ENCODE measurements at regions not wholly inside any gene's neighbourhood (a gene's known extent, or its start where the extent isn't known, plus 50 kb on each side); places are given as distances from the start of the nearest gene placed in this dataset.
"Not testable (repeated sequence)": the region's sequence is repeated elsewhere in the genome, so short reads cannot be mapped to it uniquely, and the experiment has no call there.

DNA sequence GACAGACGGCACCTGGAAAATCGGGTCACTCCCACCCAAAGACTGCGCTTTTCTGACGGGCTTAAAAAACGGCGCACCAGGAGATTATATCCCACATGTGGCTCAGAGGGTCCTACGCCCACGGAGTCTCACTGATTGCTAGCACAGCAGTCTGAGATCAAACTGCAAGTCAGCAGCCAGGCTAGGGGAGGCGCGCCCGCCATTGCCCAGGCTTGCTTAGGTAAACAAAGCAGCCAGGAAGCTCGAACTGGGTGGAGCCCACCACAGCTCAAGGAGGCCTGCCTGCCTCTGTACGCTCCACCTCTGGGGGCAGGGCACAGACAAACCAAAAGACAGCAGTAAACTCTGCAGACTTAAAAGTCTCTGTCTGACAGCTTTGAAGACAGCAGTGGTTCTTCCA, 909.4 kb downstream of the SORCS3 start:
- TF ChIP-seq, protein P1, sequence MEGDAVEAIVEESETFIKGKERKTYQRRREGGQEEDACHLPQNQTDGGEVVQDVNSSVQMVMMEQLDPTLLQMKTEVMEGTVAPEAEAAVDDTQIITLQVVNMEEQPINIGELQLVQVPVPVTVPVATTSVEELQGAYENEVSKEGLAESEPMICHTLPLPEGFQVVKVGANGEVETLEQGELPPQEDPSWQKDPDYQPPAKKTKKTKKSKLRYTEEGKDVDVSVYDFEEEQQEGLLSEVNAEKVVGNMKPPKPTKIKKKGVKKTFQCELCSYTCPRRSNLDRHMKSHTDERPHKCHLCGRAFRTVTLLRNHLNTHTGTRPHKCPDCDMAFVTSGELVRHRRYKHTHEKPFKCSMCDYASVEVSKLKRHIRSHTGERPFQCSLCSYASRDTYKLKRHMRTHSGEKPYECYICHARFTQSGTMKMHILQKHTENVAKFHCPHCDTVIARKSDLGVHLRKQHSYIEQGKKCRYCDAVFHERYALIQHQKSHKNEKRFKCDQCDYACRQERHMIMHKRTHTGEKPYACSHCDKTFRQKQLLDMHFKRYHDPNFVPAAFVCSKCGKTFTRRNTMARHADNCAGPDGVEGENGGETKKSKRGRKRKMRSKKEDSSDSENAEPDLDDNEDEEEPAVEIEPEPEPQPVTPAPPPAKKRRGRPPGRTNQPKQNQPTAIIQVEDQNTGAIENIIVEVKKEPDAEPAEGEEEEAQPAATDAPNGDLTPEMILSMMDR (IDR thresholded peaks at IDR 0.05), result not testable (repeated sequence)
- not testable (repeated sequence) for TF ChIP-seq POLR2A (IDR thresholded peaks at IDR 0.05)

Data from uterus (tissue), 2 donors.